ENCODE measurements at regions not wholly inside any gene's neighbourhood (a gene's known extent, or its start where the extent isn't known, plus 50 kb on each side); places are given as distances from the start of the nearest gene placed in this dataset.
A peak's percentile ranks its signal among the peaks of the same experiment; 100 is the strongest.

DNA sequence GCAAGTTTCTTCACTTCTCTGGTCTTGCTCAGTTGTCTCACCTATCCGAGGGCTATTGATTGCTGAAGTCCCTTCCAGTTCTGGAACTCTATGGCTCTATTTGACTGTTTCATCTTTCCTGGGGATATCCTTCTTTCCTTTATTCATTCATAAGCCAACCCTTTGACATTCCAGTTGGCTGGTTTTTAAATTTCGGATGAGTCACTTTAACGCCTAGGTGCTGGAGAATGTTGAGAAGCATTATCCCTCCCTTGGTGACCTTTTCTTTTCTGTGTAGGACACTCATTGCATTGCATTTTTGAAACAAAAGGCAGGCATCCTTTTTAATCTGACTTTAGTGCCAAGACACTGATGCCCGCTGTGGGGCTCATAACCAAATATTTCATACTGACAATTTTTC is 307.1 kb downstream of the TSN start:
- Histone ChIP-seq H3K14ac (ENCODE audit: insufficient read length) (no peak overlapping the region), H3K27ac (ENCODE audit: low read depth, low read length) (no peak overlapping the region), H4K20me1 (replicated peaks in 1 of 2; ENCODE audit: control insufficient read depth in 1 of 2, insufficient read depth in 2 of 2, low read length in 2 of 2) (no peaks in the 10 kb centered on the region), H3K18ac (ENCODE audit: extremely low read depth, low read length) (no peak overlapping the region), H3K9me3 (ENCODE audit: insufficient read depth in 2 of 2, low read depth in 1 of 2, low read length in 1 of 2) (no peaks in the 10 kb centered on the region), H2BK15ac (ENCODE audit: low read length) (no peak overlapping the region), H3K9ac (replicated peaks in 1 of 4; ENCODE audit: extremely low read depth in 1 of 4, low read depth in 3 of 4, low read length in 3 of 4) (no peak overlapping the region), H3K79me2 (ENCODE audit: control insufficient read depth in 1 of 2, insufficient read depth in 2 of 2, low read length in 2 of 2) (no peaks in the 10 kb centered on the region), H3K4me3 (ENCODE audit: extremely low read depth in 1 of 4, insufficient read depth in 2 of 4, low read depth in 3 of 4, low read length in 4 of 4) (no peak overlapping the region), H2AFZ (ENCODE audit: low read length) (no peak overlapping the region), H3K23ac (ENCODE audit: insufficient read length) (no peak overlapping the region), H4K5ac (ENCODE audit: insufficient read length, low read depth, low read length) (no peak overlapping the region), H3K4me1 (replicated peaks in 1 of 4; ENCODE audit: control insufficient read depth in 3 of 4, insufficient read depth in 4 of 4, low read length in 3 of 4) (no peaks in the 10 kb centered on the region), H3K36me3 (ENCODE audit: control insufficient read depth in 2 of 4, insufficient read depth in 4 of 4, low read length in 3 of 4) (no peaks in the 10 kb centered on the region), H2AK5ac (ENCODE audit: low read depth, low read length) (0 out of 2 replicates have a peak overlapping the region, but pooled peaks have one; percentile 24), H3K4me2 (ENCODE audit: insufficient read depth in 1 of 2, low read depth in 2 of 2, low read length in 2 of 2) (no peak overlapping the region), H2BK12ac (ENCODE audit: low read depth, low read length) (no peak overlapping the region), H3K4ac (replicated peaks; ENCODE audit: insufficient read length, low read depth, low read length) (no peak overlapping the region), H3K23me2 (ENCODE audit: low read depth, low read length) (no peaks in the 10 kb centered on the region; the same call in 1 of the 2 replicates), H4K91ac (replicated peaks; ENCODE audit: insufficient read length, low read length) (no peak overlapping the region), H2BK120ac (replicated peaks; ENCODE audit: low read depth, low read length) (no peak overlapping the region), H2BK5ac (ENCODE audit: low read depth, low read length) (no peak overlapping the region), H3K56ac (replicated peaks; ENCODE audit: insufficient read length, low read depth, low read length) (no peak overlapping the region), H3K79me1 (ENCODE audit: low read depth, low read length) (no peaks in the 10 kb centered on the region), H3K27me3 (replicated peaks in 1 of 4; ENCODE audit: control insufficient read depth in 3 of 4, extremely low read depth in 1 of 4, insufficient read depth in 3 of 4, low read length in 3 of 4) (no peaks in the 10 kb centered on the region), H4K8ac (ENCODE audit: extremely low read depth, insufficient read depth, low read length) (no peak overlapping the region), H2BK20ac (ENCODE audit: low read length) (no peak overlapping the region)
- ChIA-PET POLR2A (ENCODE audit: partially characterized antibody) (no interaction called here), CTCF (ENCODE audit: partially characterized antibody) (no interaction called here)
- no peak for FAIRE-seq
- WGBS, 2 experiments (ENCODE audit: extremely low coverage in 1 of 2, insufficient coverage in 1 of 2, insufficient read length in 1 of 2, insufficient replicate concordance in 2 of 2, low coverage in 1 of 2, low lambda C conversion rate in 2 of 2, missing lambda C conversion rate in 1 of 2): 70% methylated on average over 4 of the region's 4 CpGs; no CpG with 5 or more reads in 1 of the 2 experiments
- DNase-seq (ENCODE audit: low read depth in 1 of 2, low spot score in 2 of 2): no peak
- TF ChIP-seq, protein P1, sequence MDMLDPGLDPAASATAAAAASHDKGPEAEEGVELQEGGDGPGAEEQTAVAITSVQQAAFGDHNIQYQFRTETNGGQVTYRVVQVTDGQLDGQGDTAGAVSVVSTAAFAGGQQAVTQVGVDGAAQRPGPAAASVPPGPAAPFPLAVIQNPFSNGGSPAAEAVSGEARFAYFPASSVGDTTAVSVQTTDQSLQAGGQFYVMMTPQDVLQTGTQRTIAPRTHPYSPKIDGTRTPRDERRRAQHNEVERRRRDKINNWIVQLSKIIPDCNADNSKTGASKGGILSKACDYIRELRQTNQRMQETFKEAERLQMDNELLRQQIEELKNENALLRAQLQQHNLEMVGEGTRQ (IDR thresholded peaks at IDR 0.05; ENCODE audit: low read length): no peak
- TF ChIP-seq SAP30 (IDR thresholded peaks at IDR 0.05; ENCODE audit: insufficient read depth, insufficient replicate concordance, low read length): no peak
- no peak for TF ChIP-seq GABPA (IDR thresholded peaks at IDR 0.05; ENCODE audit: borderline replicate concordance, insufficient read depth, low read length)
- TF ChIP-seq TAF7 (optimal IDR thresholded peaks at IDR 0.05; ENCODE audit: borderline replicate concordance, low read depth, low read length): no peak
- no peak for TF ChIP-seq EP300 (IDR thresholded peaks at IDR 0.05; ENCODE audit: borderline replicate concordance in 1 of 2, low read depth in 2 of 2, low read length in 2 of 2)
- TF ChIP-seq SP1 (IDR thresholded peaks at IDR 0.05; ENCODE audit: low read depth, low read length): no peak
- TF ChIP-seq, protein P2, sequence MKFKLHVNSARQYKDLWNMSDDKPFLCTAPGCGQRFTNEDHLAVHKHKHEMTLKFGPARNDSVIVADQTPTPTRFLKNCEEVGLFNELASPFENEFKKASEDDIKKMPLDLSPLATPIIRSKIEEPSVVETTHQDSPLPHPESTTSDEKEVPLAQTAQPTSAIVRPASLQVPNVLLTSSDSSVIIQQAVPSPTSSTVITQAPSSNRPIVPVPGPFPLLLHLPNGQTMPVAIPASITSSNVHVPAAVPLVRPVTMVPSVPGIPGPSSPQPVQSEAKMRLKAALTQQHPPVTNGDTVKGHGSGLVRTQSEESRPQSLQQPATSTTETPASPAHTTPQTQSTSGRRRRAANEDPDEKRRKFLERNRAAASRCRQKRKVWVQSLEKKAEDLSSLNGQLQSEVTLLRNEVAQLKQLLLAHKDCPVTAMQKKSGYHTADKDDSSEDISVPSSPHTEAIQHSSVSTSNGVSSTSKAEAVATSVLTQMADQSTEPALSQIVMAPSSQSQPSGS (IDR thresholded peaks at IDR 0.05; ENCODE audit: low read length): no peak
- no peak for TF ChIP-seq YY1 (IDR thresholded peaks at IDR 0.05; ENCODE audit: low read depth, low read length)
- no peak for TF ChIP-seq RAD21 (IDR thresholded peaks at IDR 0.05 in 1 of 2, conservative IDR thresholded peaks at IDR 0.05 in 1 of 2; ENCODE audit: low read depth in 2 of 2, low read length in 2 of 2)
